Neural cell (in vitro differentiated cells): ENCODE measurements at regions not wholly inside any gene's neighbourhood (a gene's known extent, or its start where the extent isn't known, plus 50 kb on each side); places are given as distances from the start of the nearest gene placed in this dataset.

ENCODE experiments used
- H2AFZ ChIP-seq: fragments of 200-600, 300-800 bp; sonication (generic), shearing (Covaris generic); 2 replicates; pipeline ENCODE4 v1.6.0; 2014; ENCODE audit warnings: low read depth, mild to moderate bottlenecking, antibody characterized with exemption, low read length, moderate library complexity
- H3F3A ChIP-seq: fragments of 200-600 bp; shearing (Covaris generic); 2 replicates; pipeline ENCODE4 v1.6.1; 2016; ENCODE audit warnings: mild to moderate bottlenecking, moderate library complexity, mixed read lengths, antibody characterized with exemption, low read length; ENCODE audit not compliant: insufficient read depth, poor library complexity, severe bottlenecking
- H3K27ac ChIP-seq: fragments of 200-600, 300-800 bp; sonication (generic), shearing (Covaris generic); 2 replicates; pipeline ENCODE4 v1.5.1; 2014; ENCODE audit warnings: mild to moderate bottlenecking, low read length, moderate library complexity
- H3K27me3 ChIP-seq: fragments of 300-800, 200-600 bp; sonication (generic), shearing (Covaris generic); 2 replicates; pipeline ENCODE4 v1.6.0; 2014; ENCODE audit warnings: mild to moderate bottlenecking, low read depth, low read length, moderate library complexity; ENCODE audit not compliant: insufficient read depth
- H3K36me3 ChIP-seq: fragments of 300-800, 200-600 bp; sonication (generic), shearing (Covaris generic); 2 replicates; pipeline ENCODE4 v1.5.1; 2014; ENCODE audit warnings: mild to moderate bottlenecking, antibody characterized with exemption, low read length, moderate library complexity; ENCODE audit not compliant: insufficient read depth
- H3K4me2 ChIP-seq: fragments of 300-800, 200-600 bp; sonication (generic), shearing (Covaris generic); 2 replicates; pipeline ENCODE4 v1.6.0; 2014; ENCODE audit warnings: mild to moderate bottlenecking, low read length
- H3K4me3 ChIP-seq: fragments of 300-800, 200-600 bp; sonication (generic), shearing (Covaris generic); 2 replicates; pipeline ENCODE4 v1.5.1; 2014; ENCODE audit warnings: mild to moderate bottlenecking, low read length, moderate library complexity
- H3K79me2 ChIP-seq: fragments of 200-600 bp; shearing (Covaris generic); replicated peaks from 2 replicates; pipeline ENCODE4 v1.6.0; 2014; ENCODE audit warnings: mild to moderate bottlenecking, low read length, moderate library complexity; ENCODE audit not compliant: insufficient read depth
- H3K9ac ChIP-seq: fragments of 300-800, 200-600 bp; sonication (generic), shearing (Covaris generic); 2 replicates; pipeline ENCODE4 v1.6.1; 2016; ENCODE audit warnings: mild to moderate bottlenecking, low read length, mixed read lengths
- H3K9me2 ChIP-seq: fragments of 200-600 bp; shearing (Covaris generic); 2 replicates; pipeline ENCODE4 v1.6.1; 2016; ENCODE audit warnings: mild to moderate bottlenecking, low read length, mixed read lengths; ENCODE audit not compliant: insufficient read depth
- H3K9me3 ChIP-seq: fragments of 200-600, 300-800 bp; sonication (generic), shearing (Covaris generic); 2 replicates; pipeline ENCODE4 v1.6.1; 2016; ENCODE audit warnings: mild to moderate bottlenecking, mixed run types, low read length, moderate library complexity, mixed read lengths
- H4K20me1 ChIP-seq: fragments of 200-600 bp; shearing (Covaris generic); 2 replicates; pipeline ENCODE4 v1.6.1; 2016; ENCODE audit warnings: mild to moderate bottlenecking, mixed run types; ENCODE audit not compliant: insufficient read depth
- EP300 ChIP-seq: fragments of 450-650 bp; conservative IDR thresholded peaks from 2 replicates; pipeline ENCODE4 v1.6.1; 2014; ENCODE audit warnings: antibody characterized with exemption, mild to moderate bottlenecking, moderate library complexity; ENCODE audit not compliant: poor library complexity, severe bottlenecking
- EZH2 ChIP-seq: fragments of 200-600, 300-800 bp; shearing (Covaris generic), sonication (generic); IDR thresholded peaks from 2 replicates; pipeline ENCODE4 v1.6.1; 2014; ENCODE audit warnings: antibody characterized with exemption, low read length, borderline replicate concordance, mild to moderate bottlenecking; ENCODE audit not compliant: insufficient read depth, poor library complexity, severe bottlenecking
- MXI1 ChIP-seq: fragments of 450-650 bp; conservative IDR thresholded peaks from 2 replicates; pipeline ENCODE4 v1.6.1; 2014; ENCODE audit warnings: antibody characterized with exemption, mild to moderate bottlenecking; ENCODE audit not compliant: poor library complexity, severe bottlenecking
- POLR2AphosphoS5 ChIP-seq: IDR thresholded peaks from 2 replicates; pipeline ENCODE4 v1.6.1; 2012
- RAD21 ChIP-seq: fragments of 450-650 bp; conservative IDR thresholded peaks from 2 replicates; pipeline ENCODE4 v1.6.1; 2014; ENCODE audit warnings: antibody characterized with exemption, mild to moderate bottlenecking, moderate library complexity
- SMC3 ChIP-seq: fragments of 450-650 bp; conservative IDR thresholded peaks from 2 replicates; pipeline ENCODE4 v1.6.1; 2014; ENCODE audit warnings: antibody characterized with exemption, mild to moderate bottlenecking, moderate library complexity; ENCODE audit not compliant: poor library complexity
- TAF1 ChIP-seq: IDR thresholded peaks from 2 replicates; pipeline ENCODE4 v1.6.1; 2012; ENCODE audit warnings: low read depth
- TF ChIP-seq, protein P1 (sequence below): fragments of 450-650 bp; IDR thresholded peaks from 2 replicates; pipeline ENCODE4 v1.5.1; 2014; ENCODE audit warnings: antibody characterized with exemption, mild to moderate bottlenecking, moderate library complexity; ENCODE audit not compliant: poor library complexity, severe bottlenecking
- TF ChIP-seq, protein P2 (sequence below): IDR thresholded peaks from 2 replicates; pipeline ENCODE4 v1.6.1; 2012; ENCODE audit warnings: borderline replicate concordance

DNA sequence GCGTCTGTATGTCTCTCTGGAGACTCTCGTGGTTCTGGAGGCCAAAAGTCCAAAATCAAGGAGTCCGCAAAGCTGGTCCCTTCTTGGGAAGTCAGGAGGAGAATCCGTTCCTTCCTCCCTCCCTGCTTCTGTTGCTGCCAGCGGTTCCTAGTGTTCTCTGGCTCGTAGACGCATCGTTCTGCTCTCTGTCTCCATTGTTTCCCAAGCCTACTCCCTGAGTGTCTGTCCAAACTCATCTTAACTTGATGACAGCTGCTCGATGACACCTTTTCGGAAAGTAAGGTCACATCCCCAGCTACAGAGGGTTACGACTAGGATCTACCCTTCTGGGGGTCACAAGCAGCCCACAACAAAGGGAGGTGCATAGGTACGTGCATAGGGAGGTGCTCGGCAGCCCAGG, 80.7 kb upstream of the FOXF1 start:
- no peak overlapping the region for H2AFZ ChIP-seq
- no peak overlapping the region for H3K4me2 ChIP-seq
- no peaks in the 10 kb centered on the region for H3K9me3 ChIP-seq
- H3K9ac ChIP-seq: no peak overlapping the region
- H4K20me1 ChIP-seq: no peaks in the 10 kb centered on the region
- H3K27ac ChIP-seq: no peak overlapping the region
- H3K4me3 ChIP-seq: no peak overlapping the region
- no peaks in the 10 kb centered on the region for H3K9me2 ChIP-seq
- H3K79me2 ChIP-seq: no peaks in the 10 kb centered on the region
- H3K36me3 ChIP-seq: no peaks in the 10 kb centered on the region
- TF ChIP-seq RAD21 (no peak), POLR2AphosphoS5 (no peak), EZH2 (no peak), TAF1 (no peak), MXI1 (no peak), EP300 (no peak), SMC3 (no peak)
- TF ChIP-seq, protein P1, sequence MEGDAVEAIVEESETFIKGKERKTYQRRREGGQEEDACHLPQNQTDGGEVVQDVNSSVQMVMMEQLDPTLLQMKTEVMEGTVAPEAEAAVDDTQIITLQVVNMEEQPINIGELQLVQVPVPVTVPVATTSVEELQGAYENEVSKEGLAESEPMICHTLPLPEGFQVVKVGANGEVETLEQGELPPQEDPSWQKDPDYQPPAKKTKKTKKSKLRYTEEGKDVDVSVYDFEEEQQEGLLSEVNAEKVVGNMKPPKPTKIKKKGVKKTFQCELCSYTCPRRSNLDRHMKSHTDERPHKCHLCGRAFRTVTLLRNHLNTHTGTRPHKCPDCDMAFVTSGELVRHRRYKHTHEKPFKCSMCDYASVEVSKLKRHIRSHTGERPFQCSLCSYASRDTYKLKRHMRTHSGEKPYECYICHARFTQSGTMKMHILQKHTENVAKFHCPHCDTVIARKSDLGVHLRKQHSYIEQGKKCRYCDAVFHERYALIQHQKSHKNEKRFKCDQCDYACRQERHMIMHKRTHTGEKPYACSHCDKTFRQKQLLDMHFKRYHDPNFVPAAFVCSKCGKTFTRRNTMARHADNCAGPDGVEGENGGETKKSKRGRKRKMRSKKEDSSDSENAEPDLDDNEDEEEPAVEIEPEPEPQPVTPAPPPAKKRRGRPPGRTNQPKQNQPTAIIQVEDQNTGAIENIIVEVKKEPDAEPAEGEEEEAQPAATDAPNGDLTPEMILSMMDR: no peak
- TF ChIP-seq, protein P2, sequence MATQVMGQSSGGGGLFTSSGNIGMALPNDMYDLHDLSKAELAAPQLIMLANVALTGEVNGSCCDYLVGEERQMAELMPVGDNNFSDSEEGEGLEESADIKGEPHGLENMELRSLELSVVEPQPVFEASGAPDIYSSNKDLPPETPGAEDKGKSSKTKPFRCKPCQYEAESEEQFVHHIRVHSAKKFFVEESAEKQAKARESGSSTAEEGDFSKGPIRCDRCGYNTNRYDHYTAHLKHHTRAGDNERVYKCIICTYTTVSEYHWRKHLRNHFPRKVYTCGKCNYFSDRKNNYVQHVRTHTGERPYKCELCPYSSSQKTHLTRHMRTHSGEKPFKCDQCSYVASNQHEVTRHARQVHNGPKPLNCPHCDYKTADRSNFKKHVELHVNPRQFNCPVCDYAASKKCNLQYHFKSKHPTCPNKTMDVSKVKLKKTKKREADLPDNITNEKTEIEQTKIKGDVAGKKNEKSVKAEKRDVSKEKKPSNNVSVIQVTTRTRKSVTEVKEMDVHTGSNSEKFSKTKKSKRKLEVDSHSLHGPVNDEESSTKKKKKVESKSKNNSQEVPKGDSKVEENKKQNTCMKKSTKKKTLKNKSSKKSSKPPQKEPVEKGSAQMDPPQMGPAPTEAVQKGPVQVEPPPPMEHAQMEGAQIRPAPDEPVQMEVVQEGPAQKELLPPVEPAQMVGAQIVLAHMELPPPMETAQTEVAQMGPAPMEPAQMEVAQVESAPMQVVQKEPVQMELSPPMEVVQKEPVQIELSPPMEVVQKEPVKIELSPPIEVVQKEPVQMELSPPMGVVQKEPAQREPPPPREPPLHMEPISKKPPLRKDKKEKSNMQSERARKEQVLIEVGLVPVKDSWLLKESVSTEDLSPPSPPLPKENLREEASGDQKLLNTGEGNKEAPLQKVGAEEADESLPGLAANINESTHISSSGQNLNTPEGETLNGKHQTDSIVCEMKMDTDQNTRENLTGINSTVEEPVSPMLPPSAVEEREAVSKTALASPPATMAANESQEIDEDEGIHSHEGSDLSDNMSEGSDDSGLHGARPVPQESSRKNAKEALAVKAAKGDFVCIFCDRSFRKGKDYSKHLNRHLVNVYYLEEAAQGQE: no peak
- H3K27me3 ChIP-seq: no peaks in the 10 kb centered on the region
- H3F3A ChIP-seq: no peaks in the 10 kb centered on the region

DNA sequence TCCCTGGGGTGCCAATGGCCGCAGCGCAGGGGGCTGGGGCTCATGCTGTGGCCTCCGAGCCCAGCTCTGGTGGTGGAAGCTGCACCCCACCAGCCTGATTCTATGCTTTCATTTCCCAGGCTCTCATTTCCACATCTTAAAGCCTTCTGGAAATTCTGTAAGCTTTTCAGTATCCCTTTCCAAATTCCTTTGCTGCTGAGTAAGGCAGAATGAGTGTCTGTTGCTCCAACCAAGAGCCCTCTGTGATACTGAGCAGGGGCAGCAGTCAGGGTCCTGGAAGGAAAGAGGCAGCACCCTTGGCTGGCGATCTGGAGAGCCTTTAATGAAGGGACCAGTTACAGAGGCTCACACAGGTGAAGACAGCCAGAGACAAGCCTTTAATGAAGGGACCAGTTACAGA, 79.5 kb upstream of the FOXF1 start:
- no peaks in the 10 kb centered on the region for H3K9me2 ChIP-seq
- H3K79me2 ChIP-seq: no peaks in the 10 kb centered on the region
- no peaks in the 10 kb centered on the region for H3K9me3 ChIP-seq
- TF ChIP-seq EP300: no peak
- TF ChIP-seq RAD21: no peak
- no peak for TF ChIP-seq TAF1
- TF ChIP-seq, protein P1: no peak
- TF ChIP-seq, protein P2: no peak
- no peak for TF ChIP-seq SMC3
- TF ChIP-seq POLR2AphosphoS5: no peak
- no peak for TF ChIP-seq MXI1
- no peak for TF ChIP-seq EZH2
- no peaks in the 10 kb centered on the region for H4K20me1 ChIP-seq
- no peak overlapping the region for H2AFZ ChIP-seq
- no peaks in the 10 kb centered on the region for H3K27me3 ChIP-seq
- no peak overlapping the region for H3K4me2 ChIP-seq
- H3K36me3 ChIP-seq: no peaks in the 10 kb centered on the region
- no peak overlapping the region for H3K27ac ChIP-seq
- H3K9ac ChIP-seq: no peak overlapping the region
- no peak overlapping the region for H3K4me3 ChIP-seq
- H3F3A ChIP-seq: no peaks in the 10 kb centered on the region
